ENCODE measurements at regions not wholly inside any gene's neighbourhood (a gene's known extent, or its start where the extent isn't known, plus 50 kb on each side); places are given as distances from the start of the nearest gene placed in this dataset.

DNA sequence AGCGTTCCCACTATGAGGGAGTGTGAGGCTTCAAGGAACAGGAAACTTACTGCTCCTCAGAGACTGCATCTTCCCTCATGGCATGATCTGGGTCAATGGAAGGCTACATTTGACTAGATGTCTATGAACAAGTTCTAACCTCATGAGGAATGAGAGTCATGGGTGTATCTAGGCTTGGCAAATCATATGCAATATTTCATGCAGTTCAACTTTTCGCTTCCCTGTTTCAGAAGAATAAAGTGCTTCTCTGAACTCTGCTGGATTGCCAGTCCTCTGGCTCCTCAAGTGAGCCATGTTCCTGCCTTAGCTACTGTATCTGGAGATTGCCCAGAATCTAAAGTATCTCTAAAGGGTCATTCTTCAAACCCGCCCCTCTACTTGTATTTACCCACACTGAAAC is 54.3 kb upstream of the SEMA3A start:
- no peak for TF ChIP-seq POLR2A (IDR thresholded peaks at IDR 0.05)
- TF ChIP-seq, protein P1, sequence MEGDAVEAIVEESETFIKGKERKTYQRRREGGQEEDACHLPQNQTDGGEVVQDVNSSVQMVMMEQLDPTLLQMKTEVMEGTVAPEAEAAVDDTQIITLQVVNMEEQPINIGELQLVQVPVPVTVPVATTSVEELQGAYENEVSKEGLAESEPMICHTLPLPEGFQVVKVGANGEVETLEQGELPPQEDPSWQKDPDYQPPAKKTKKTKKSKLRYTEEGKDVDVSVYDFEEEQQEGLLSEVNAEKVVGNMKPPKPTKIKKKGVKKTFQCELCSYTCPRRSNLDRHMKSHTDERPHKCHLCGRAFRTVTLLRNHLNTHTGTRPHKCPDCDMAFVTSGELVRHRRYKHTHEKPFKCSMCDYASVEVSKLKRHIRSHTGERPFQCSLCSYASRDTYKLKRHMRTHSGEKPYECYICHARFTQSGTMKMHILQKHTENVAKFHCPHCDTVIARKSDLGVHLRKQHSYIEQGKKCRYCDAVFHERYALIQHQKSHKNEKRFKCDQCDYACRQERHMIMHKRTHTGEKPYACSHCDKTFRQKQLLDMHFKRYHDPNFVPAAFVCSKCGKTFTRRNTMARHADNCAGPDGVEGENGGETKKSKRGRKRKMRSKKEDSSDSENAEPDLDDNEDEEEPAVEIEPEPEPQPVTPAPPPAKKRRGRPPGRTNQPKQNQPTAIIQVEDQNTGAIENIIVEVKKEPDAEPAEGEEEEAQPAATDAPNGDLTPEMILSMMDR (IDR thresholded peaks at IDR 0.05) = no peak
- Histone ChIP-seq H3K9me3 (no peaks in the 10 kb centered on the region), H3K4me3 (no peak overlapping the region), H3K27me3 (no peaks in the 10 kb centered on the region), H3K36me3 (no peaks in the 10 kb centered on the region), H3K4me1 (no peaks in the 10 kb centered on the region), H3K27ac (no peak overlapping the region)
- whole genome bisulfite sequencing (ENCODE audit: insufficient coverage, low coverage, low lambda C conversion rate, missing lambda C conversion rate) = 60% methylated on average over 3 of the region's 3 CpGs
- intact Hi-C loops (cut with DNase I) = no loop called here
- DNase-seq = no peak
- peak; percentile 44 to 81 (median 64) for ATAC-seq

DNA sequence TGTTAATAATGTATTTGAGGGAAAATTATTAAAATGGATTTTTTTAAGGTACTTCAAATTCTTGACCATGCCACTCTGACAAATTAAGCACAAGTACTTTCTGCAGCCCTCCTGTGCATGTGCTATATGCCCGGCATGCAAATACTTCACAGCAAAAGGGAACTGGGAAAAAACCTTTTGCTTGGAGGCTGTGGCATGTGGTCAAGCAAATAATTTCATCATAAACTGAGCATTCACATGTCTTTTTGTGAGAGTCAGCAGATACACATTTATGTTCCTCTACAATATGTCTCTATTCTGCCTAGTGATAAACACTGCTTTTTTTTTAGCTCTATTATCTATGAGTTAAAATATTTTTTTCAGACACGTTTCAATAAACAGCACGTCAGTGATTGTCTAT is 53.7 kb upstream of the SEMA3A start:
- no peaks in the 10 kb centered on the region for H3K36me3 ChIP-seq
- ATAC-seq (peak; percentile 32 to 68 (median 46)), DNase-seq (no peak)
- no peaks in the 10 kb centered on the region for H3K4me1 ChIP-seq
- no peaks in the 10 kb centered on the region for H3K9me3 ChIP-seq
- TF ChIP-seq, protein P1 (IDR thresholded peaks at IDR 0.05) = no peak
- no peak for TF ChIP-seq POLR2A (IDR thresholded peaks at IDR 0.05)
- no peak overlapping the region for H3K4me3 ChIP-seq
- WGBS (ENCODE audit: insufficient coverage, low coverage, low lambda C conversion rate, missing lambda C conversion rate) = 24% methylated on average over 3 of the region's 3 CpGs
- H3K27ac ChIP-seq = no peak overlapping the region
- no peaks in the 10 kb centered on the region for H3K27me3 ChIP-seq
- intact Hi-C loops (cut with DNase I) = no loop called here

DNA sequence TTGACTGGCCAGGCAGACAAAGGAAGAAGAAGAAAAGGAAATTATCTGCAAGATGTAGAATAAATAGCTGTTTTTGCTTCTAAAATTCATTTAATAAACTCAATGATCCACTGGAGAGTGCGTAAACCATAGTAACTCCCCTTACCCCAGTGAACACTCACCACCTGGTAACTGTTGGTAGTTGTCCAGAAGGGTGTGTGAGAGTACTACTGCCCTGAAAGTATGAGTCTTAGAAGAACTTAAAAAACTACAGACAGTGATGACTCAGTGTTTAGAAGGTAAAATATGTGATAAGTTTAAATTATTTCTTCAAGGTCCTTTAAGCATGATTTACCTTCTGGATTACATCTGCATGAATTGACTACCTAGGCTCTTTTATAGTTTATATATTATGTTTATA is 53.0 kb upstream of the SEMA3A start:
- H3K36me3 ChIP-seq = no peaks in the 10 kb centered on the region
- H3K4me1 ChIP-seq = no peaks in the 10 kb centered on the region
- no peak overlapping the region for H3K27ac ChIP-seq
- WGBS (ENCODE audit: insufficient coverage, low coverage, low lambda C conversion rate, missing lambda C conversion rate) = 69% methylated on average over 1 of the region's 1 CpG
- DNase-seq (no peak), ATAC-seq (no peak)
- TF ChIP-seq, protein P1 (IDR thresholded peaks at IDR 0.05) = no peak
- no peak for TF ChIP-seq POLR2A (IDR thresholded peaks at IDR 0.05)
- intact Hi-C loops (cut with DNase I) = no loop called here
- no peaks in the 10 kb centered on the region for H3K27me3 ChIP-seq
- no peaks in the 10 kb centered on the region for H3K9me3 ChIP-seq
- H3K4me3 ChIP-seq = no peak overlapping the region

DNA sequence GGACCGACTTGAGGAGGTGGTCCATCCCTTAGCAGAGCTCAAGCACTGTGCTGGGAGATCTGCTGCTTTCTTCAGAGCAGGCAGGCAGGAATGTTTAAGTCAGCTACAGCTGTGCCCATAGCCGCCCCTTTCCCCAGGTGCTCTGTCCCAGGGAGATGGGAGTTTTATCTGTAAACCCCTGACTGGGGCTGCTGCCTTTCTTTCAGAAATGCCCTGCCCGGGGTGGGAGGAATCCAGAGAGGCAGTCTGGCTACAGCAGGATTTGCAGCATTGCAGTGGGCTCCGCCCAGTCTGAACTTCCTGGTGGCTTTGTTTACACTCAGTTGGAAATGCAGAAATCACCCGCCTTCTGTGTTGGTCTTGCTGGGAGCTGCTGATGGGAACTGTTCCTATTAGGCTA is 51.2 kb upstream of the SEMA3A start:
- 75% methylated on average over 2 of the region's 5 CpGs for WGBS (ENCODE audit: insufficient coverage, low coverage, low lambda C conversion rate, missing lambda C conversion rate)
- Histone ChIP-seq H3K9me3 (no peaks in the 10 kb centered on the region), H3K27ac (no peak overlapping the region), H3K4me3 (no peak overlapping the region), H3K4me1 (no peaks in the 10 kb centered on the region), H3K27me3 (no peaks in the 10 kb centered on the region), H3K36me3 (no peaks in the 10 kb centered on the region)
- intact Hi-C loops (cut with DNase I) = no loop called here
- DNase-seq (no peak), ATAC-seq (peak in 1 of 4 donors; percentile 29)
- TF ChIP-seq, protein P1 (IDR thresholded peaks at IDR 0.05) = no peak
- no peak for TF ChIP-seq POLR2A (IDR thresholded peaks at IDR 0.05)

Measured in right lobe of liver (tissue), 6 donors.